ENCODE measurements at regions not wholly inside any gene's neighbourhood (a gene's known extent, or its start where the extent isn't known, plus 50 kb on each side); places are given as distances from the start of the nearest gene placed in this dataset.

DNA sequence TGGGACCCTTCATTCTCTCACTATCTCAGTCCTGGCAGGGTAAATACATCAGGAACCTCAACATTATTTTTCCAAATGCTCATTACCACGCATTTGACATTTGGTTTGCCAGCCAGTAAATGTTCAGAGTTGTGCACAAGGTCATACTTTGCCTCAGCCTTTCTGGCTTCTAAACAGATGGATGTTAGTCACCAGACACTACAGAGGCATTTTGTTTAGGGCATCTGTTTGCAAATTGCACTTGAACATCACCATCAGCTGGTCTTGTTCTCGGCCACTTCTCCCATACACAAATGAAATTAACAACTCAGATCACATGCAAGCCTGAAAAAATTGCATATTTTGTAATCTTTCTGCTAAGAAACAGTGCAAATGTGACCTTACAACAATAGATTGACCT is 75.0 kb upstream of the SLC1A1 start:
- FAIRE-seq = no peak
- TF ChIP-seq, protein P1, sequence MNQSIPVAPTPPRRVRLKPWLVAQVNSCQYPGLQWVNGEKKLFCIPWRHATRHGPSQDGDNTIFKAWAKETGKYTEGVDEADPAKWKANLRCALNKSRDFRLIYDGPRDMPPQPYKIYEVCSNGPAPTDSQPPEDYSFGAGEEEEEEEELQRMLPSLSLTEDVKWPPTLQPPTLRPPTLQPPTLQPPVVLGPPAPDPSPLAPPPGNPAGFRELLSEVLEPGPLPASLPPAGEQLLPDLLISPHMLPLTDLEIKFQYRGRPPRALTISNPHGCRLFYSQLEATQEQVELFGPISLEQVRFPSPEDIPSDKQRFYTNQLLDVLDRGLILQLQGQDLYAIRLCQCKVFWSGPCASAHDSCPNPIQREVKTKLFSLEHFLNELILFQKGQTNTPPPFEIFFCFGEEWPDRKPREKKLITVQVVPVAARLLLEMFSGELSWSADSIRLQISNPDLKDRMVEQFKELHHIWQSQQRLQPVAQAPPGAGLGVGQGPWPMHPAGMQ (IDR thresholded peaks at IDR 0.05; ENCODE audit: borderline replicate concordance) = no peak
- TF ChIP-seq TBL1XR1 (IDR thresholded peaks at IDR 0.05; ENCODE audit: low read depth, low read length) (no peak), CHD4 (IDR thresholded peaks at IDR 0.05) (no peak), HCFC1 (IDR thresholded peaks at IDR 0.05; ENCODE audit: low read length) (no peak), RFX5 (IDR thresholded peaks at IDR 0.05; ENCODE audit: low read depth, low read length) (no peak), BHLHE40 (IDR thresholded peaks at IDR 0.05; ENCODE audit: borderline replicate concordance in 1 of 2, low read depth in 2 of 2, low read length in 1 of 2) (no peak), RCOR1 (conservative IDR thresholded peaks at IDR 0.05; ENCODE audit: low read depth, low read length) (no peak), YBX1 (IDR thresholded peaks at IDR 0.05) (no peak), CREM (IDR thresholded peaks at IDR 0.05; ENCODE audit: low read depth) (no peak), RBBP5 (conservative IDR thresholded peaks at IDR 0.05) (no peak), BMI1 (IDR thresholded peaks at IDR 0.05; ENCODE audit: borderline replicate concordance) (no peak), SIX5 (IDR thresholded peaks at IDR 0.05; ENCODE audit: low read depth, low read length, severe bottlenecking) (no peak), IKZF1 (conservative IDR thresholded peaks at IDR 0.05) (no peak), YY1 (IDR thresholded peaks at IDR 0.05; ENCODE audit: low read depth, low read length) (no peak)
- TF ChIP-seq, protein P2, sequence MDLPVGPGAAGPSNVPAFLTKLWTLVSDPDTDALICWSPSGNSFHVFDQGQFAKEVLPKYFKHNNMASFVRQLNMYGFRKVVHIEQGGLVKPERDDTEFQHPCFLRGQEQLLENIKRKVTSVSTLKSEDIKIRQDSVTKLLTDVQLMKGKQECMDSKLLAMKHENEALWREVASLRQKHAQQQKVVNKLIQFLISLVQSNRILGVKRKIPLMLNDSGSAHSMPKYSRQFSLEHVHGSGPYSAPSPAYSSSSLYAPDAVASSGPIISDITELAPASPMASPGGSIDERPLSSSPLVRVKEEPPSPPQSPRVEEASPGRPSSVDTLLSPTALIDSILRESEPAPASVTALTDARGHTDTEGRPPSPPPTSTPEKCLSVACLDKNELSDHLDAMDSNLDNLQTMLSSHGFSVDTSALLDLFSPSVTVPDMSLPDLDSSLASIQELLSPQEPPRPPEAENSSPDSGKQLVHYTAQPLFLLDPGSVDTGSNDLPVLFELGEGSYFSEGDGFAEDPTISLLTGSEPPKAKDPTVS (IDR thresholded peaks at IDR 0.05; ENCODE audit: low read depth, low read length) = no peak
- TF ChIP-seq, protein P3, sequence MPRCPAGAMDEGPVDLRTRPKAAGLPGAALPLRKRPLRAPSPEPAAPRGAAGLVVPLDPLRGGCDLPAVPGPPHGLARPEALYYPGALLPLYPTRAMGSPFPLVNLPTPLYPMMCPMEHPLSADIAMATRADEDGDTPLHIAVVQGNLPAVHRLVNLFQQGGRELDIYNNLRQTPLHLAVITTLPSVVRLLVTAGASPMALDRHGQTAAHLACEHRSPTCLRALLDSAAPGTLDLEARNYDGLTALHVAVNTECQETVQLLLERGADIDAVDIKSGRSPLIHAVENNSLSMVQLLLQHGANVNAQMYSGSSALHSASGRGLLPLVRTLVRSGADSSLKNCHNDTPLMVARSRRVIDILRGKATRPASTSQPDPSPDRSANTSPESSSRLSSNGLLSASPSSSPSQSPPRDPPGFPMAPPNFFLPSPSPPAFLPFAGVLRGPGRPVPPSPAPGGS (IDR thresholded peaks at IDR 0.05; ENCODE audit: borderline replicate concordance, insufficient read depth, low read depth, low read length, poor library complexity, severe bottlenecking) = no peak
- TF ChIP-seq, protein P4, sequence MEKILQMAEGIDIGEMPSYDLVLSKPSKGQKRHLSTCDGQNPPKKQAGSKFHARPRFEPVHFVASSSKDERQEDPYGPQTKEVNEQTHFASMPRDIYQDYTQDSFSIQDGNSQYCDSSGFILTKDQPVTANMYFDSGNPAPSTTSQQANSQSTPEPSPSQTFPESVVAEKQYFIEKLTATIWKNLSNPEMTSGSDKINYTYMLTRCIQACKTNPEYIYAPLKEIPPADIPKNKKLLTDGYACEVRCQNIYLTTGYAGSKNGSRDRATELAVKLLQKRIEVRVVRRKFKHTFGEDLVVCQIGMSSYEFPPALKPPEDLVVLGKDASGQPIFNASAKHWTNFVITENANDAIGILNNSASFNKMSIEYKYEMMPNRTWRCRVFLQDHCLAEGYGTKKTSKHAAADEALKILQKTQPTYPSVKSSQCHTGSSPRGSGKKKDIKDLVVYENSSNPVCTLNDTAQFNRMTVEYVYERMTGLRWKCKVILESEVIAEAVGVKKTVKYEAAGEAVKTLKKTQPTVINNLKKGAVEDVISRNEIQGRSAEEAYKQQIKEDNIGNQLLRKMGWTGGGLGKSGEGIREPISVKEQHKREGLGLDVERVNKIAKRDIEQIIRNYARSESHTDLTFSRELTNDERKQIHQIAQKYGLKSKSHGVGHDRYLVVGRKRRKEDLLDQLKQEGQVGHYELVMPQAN (conservative IDR thresholded peaks at IDR 0.05) = no peak
- TF ChIP-seq, protein P5, sequence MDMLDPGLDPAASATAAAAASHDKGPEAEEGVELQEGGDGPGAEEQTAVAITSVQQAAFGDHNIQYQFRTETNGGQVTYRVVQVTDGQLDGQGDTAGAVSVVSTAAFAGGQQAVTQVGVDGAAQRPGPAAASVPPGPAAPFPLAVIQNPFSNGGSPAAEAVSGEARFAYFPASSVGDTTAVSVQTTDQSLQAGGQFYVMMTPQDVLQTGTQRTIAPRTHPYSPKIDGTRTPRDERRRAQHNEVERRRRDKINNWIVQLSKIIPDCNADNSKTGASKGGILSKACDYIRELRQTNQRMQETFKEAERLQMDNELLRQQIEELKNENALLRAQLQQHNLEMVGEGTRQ (IDR thresholded peaks at IDR 0.05; ENCODE audit: borderline replicate concordance, low read depth, low read length) = no peak

More for the DNA sequence above, 75.0 kb upstream of the SLC1A1 start:
- intact Hi-C loops (cut with micrococcal nuclease; ENCODE audit: unreplicated experiment) = no loop called here
- Histone ChIP-seq H3K79me2 (ENCODE audit: control insufficient read depth, insufficient read depth, low read length) (no peaks in the 10 kb centered on the region), H4K20me1 (ENCODE audit: control insufficient read depth, insufficient read depth) (no peaks in the 10 kb centered on the region), H3K4me2 (ENCODE audit: control insufficient read depth, insufficient read depth) (no peak overlapping the region), H2AFZ (ENCODE audit: control insufficient read depth, low read depth, low read length) (no peak overlapping the region), H3K4me3 (no peak overlapping the region), H3K27ac (ENCODE audit: control insufficient read depth, insufficient read depth) (no peak overlapping the region), H3K9ac (ENCODE audit: control insufficient read depth, insufficient read depth, low read length) (no peak overlapping the region), H3K4me1 (ENCODE audit: control insufficient read depth, insufficient read depth, low read length) (no peaks in the 10 kb centered on the region), H3K9me3 (replicated peaks; ENCODE audit: control insufficient read depth, insufficient read depth, low read length) (no peaks in the 10 kb centered on the region), H3K27me3 (replicated peaks in 1 of 2; ENCODE audit: control insufficient read depth in 2 of 2, insufficient read depth in 2 of 2, low read length in 1 of 2) (no peaks in the 10 kb centered on the region), H3K36me3 (ENCODE audit: control insufficient read depth in 2 of 2, insufficient read depth in 2 of 2, low read length in 1 of 2) (no peaks in the 10 kb centered on the region)
- SMC1A ChIA-PET (ENCODE audit: uncharacterized antibody, unreplicated experiment) = interaction anchor here (0.8 to 1.2 kb wide), 2 partner anchors 27 to 59 kb away, joined by 3 to 4 read pairs; no protein-coding TSS in a partner anchor
- CTCF ChIA-PET = no interaction called here
- RAD21 ChIA-PET (ENCODE audit: unreplicated experiment) = no interaction called here
- BruUV-seq (replicated peaks) = no TSS peak
- DNase-seq (ENCODE audit: low read depth, low spot score) (no peak), ATAC-seq (no peak)
- WGBS (ENCODE audit: insufficient coverage, insufficient replicate concordance, low lambda C conversion rate, missing lambda C conversion rate) = 69% methylated on average over 2 of the region's 2 CpGs
- in situ Hi-C loops (cut with MboI) = no loop called here
- POLR2A ChIA-PET = no interaction called here
